OCI-M2 (cell line): ENCODE measurements at regions not wholly inside any gene's neighbourhood (a gene's known extent, or its start where the extent isn't known, plus 50 kb on each side); places are given as distances from the start of the nearest gene placed in this dataset.
"Not testable (repeated sequence)": the region's sequence is repeated elsewhere in the genome, so short reads cannot be mapped to it uniquely, and the experiment has no call there.

ENCODE experiments used
- DNase-seq: peaks from one replicate; lab custom pipeline; 2025; ENCODE audit not compliant: unreplicated experiment; lab: John Stamatoyannopoulos, UW

DNA sequence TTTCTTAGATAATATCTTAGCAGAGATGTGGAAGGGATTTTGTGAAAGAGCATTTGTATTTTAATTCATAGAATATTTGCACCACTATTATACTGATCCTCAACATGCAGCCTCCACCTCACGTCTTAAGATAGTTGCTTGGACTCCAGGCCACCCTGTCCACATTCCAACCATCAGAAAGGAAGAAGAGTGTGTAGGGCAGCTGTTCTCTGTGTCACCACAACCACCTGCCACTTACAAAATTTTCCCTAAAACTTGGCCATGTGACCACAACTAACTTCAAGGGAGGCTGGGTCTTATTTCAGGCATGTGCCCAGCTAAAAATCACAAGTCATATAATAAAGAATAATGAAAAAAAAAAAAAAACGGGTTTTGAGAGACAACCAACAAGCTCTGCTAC lies 528.1 kb downstream of the RAB28 start:
- DNase-seq = no peak

DNA sequence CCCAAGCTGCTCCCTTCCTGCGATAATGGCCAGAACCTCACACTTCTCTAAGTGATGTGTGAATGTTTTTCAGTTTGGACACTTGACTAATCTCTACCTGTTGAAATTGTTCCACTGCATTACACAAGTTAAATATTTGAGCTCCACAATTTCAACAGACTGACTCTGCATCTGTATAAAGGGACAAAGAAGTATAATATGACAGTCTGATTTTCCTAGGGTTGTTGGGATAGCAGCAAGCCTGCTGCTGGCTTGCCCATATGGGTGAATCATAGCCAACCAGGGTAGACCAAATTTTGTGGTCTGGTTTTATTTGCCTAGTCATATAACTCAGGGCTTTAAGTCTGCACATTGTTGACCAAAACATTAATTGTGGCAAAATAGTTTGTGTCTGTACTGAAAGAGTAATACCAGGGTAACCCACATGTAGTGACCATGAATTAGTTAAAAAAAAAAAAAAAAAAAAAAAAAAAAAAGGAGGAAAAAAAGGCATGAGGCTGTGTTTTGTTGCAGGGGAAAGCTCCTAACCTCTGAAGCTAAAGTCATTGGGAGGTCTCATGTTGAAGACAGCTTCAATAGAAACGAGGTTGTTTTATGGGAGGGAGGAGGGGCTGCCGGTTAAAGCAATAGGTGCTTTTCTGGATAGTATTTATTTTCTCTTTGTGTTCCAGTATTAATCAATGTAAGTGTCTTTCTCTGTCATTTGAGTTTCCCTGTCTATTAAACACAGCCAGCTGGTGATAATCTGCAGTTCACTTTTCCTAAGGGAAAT lies 534.2 kb downstream of the RAB28 start:
- no peak for DNase-seq

DNA sequence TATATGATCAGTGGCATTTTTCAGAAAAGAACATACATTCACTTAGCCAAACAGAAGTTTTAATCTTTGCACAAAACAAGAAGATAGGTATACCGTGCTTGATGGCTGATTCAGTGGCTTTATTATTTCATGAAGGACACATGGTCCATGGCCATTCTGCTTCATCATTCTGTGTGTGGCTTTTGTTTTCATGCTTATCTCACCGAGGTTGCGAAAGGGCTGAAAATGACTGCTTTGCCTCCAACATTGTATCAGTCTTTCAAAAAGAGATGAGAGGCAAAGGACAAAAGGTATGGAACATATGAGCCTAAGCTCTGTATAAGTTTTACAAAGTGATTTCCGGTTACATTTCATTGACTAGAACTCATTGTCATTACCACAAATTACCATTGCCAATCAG lies 541.1 kb downstream of the RAB28 start:
- no peak for DNase-seq

DNA sequence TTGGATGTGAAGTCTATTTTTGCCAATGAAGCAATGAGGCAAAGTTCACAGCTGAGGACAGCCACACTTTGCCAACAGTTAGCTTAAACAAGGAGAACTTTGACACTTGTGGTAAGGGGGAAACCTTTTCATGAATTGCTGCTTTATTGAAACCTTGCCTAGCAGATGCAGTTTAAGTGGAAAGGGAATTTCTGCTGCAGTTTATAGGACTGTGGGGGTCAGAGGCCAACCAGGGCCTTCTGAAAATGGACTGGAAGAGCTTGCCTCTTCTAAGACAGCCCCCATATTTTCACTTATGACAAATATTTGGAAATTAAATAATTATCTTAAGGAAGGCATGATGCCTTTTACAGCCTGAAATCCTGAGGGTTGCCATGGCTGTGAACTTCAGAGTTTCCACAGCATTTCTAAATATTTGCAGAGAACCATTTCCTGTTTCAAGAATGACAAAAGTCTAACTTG lies 550.3 kb downstream of the RAB28 start:
- no peak for DNase-seq

DNA sequence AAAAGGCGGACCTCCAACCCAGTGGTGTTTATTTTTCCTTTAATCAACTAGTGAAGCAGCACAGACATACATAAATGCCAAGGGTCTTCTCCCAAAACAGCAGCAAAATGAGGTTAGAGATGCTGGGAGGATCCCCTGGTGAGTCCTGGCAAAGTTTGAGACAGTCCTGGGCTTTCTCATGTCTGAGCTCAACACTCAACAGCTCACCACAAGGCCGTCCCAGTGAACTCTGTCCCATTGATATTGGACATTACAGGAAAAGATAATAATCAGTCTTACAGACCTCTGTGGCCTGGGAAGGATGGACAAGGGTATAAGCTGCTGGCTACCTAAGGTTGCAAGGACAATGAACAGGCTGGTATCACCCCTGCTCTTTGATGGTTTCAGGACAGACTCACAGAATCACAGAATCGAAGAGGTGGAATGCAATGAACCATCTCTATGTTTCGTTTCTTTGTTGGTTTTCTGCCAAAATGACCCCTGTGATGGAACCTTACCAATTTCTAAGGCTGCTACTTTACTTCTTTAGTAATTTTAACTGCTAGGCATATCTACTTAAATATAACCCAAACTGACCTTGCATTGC lies 551.8 kb downstream of the RAB28 start:
- no peak for DNase-seq

DNA sequence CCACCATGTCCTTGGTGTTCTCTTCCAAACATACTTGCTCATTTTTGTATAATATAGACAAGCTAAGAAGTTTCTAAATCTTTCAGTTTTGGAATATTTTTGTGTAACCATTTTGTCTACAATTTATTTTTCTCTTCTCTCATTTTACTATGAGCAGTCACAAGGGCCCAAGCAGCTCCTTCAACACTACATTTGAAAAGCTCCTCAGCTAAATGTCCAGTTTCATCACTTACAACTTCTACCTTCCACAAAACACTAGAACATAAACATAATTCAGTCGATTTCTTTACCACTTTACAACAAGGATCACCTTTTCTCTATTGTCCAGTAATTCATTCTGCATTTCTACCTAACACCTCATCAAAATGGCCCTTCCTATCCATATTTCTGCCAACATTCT lies 554.4 kb downstream of the RAB28 start:
- DNase-seq = no peak

DNA sequence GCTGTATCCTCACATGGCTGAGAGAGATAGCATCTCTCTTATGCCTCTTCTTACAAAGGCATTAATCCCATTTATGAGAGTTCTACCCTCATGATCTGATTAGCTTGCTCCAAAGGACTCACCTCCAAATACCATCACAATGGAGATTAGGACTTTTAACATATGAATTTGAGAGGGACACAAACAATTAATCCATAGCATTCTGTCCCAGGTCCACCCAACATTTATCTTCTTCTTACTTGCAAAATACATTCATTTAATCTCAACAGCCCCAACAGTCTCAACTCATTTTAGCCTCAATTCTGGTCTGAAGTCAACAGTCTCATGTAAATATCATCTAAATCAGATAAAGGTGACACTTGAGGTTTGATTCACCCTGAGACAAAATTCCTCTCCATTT lies 555.4 kb downstream of the RAB28 start:
- DNase-seq = no peak

DNA sequence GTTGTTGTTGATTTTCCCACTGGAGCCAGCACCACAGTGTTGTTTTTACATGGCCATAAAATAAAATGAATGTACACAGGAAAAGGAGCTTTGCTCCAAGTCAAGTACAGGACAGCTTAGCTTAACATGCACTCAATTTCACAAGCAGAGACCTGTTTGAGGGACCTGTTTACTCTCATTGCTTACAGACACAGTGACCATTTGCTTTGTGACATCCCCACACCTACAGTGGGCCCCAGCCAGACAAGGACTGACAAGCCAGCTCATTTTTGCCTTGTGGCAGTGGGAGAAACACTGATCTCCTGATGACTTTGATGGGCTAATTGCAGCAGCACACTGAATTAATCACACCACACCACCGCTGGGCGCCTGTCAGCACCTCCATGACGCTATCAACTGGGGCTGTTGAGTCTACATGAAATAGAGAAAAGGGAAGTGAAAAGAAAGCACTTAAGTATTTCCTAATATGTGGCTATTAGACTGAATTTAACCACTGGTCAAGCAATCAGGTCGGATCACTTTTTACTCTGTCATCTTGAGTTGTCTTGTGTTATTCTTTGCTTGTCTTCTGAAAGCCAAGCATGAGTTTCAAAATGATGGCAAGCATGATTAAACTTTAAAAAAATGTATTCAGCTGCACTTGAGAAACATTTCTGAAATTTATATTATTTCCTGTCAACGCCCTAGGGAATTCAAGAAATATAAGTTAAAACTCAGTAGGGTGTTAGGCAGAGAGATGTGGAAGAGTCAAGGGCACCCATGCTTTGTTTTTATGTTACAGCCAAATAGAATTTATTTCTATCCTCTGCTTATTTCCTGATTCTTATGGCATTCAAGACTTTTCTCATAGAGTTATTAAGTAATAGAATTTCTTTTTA lies 557.7 kb downstream of the RAB28 start:
- no peak for DNase-seq

DNA sequence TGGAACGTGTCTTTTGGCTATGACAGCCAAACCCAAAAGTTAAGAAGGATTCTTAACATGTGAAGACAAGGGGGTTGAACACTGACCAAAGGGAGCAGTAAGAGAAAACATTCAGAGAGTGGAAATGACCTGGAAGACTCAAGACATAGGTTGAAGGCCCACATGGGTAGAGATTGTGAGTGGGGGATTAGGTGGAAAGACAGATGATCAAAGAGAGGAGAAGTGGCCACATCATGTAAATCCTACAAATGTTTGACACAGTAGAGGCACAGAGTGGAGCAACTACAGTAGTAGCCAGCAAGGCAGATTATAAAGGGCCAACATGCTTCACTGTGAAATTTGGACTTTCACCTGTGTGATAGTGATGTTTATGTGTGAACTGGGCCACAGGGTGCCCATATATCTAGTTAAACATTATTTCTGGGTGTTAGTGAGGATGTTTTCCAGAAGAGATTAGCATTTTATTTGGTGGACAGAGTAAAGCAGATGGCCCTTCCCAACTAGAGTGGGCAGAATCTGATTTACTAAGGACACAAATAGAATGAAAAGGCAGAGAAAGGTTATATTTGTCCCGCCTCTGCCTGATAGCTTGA lies 559.3 kb downstream of the RAB28 start:
- no peak for DNase-seq

DNA sequence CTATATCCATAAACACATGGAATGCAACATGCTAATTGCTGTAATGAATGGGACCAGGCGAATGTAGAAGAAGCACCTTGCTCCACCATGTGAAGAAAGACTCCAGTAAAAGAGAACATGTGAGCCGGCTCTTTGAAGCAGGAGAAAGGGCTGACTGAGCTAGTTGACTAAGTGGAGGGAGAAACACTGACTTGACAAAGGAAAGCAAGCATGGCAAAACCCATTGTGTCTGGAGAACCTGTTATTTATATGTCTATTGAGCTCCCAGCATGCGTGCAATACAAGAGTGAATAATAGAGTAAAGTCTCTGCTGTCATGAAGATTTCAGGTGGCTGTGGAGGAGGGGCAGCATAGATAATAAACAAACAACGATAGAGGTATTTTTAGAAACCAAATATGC lies 559.9 kb downstream of the RAB28 start:
- no peak for DNase-seq

DNA sequence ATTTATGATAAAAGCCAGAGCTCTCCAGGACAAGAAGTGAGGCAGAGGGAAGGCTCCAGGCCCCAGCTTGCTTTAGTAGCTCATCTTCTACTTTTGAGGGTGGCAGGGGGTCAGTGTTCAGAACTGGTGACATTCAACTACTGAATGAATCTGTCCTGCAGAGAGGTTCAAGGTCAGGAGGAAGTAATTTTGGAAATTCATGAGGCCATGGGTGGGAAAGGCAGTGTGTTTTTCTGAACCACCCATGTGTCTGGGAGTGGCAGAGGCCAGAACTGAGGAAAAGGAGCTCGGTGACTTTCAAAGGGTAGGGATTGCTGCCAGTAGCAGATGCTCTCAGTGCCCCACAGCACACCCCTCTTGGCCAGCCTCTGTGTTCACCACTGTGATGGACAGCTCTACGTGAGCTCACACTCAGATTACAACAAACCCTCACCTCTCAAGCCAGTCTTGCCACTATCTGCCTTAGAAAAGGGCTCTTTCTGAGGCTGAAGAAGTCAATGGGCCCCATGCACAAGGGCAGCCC lies 571.2 kb downstream of the RAB28 start:
- no peak for DNase-seq

DNA sequence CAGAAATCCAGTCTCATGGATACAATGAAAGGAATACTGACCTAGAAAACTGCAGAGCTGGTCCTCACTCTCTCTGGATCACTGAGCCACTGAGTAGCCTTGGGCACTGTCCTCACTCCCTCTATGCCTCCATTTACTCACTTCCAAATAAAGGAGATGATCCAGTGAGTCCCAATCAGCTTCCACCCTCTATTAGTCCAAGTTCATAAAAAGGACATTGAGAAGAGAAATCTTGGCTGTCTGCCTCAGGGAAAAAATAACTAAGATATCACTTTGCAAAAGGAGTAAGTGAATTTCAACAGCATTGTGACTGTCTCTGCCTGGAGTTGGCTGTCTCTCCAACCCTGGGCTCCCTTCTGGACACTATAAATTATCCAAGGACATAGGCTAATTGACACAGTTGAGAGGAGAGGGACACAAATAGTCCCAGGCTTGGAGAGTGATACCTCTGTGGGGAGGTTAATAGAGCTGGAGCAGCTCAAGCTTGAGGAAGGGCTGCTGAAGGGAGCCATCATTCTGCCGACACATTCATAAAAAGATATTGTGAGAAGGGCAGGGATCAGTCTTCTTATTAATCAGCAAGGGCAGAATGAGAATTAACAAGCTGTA lies 572.3 kb downstream of the RAB28 start:
- no peak for DNase-seq

DNA sequence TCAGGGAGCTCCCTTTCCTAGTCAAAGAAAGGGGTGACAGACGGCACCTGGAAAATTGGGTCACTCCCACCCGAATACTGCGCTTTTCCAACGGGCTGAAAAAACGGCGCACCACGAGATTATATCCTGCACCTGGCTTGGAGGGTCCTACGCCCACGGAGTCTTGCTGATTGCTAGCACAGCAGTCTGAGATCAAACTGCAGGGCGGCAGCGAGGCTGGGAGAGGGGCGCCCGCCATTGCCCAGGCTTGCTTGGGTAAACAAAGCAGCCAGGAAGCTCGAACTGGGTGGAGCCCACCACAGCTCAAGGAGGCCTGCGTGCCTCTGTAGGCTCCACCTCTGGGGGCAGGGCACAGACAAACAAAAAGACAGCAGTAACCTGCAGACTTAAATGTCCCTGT lies 580.5 kb downstream of the RAB28 start:
- DNase-seq = not testable (repeated sequence)

DNA sequence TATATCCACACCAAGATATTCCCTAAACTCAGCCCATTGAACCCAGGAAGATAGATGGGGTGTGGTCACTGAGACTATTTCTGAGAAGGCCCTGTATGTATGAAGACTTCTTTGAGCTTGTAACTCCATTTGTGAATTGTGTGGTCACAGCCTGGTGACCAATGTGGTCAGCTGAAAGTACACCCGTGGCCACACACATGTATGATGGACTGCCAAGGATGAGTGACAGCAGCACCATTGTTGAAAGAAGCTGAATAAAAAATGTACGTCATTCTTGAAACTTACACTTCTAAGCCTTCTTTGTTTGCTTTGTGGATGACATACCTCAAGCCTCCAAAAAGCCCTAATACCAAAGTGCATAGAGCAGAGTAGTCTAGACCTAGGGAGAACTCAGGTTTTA lies 581.4 kb downstream of the RAB28 start:
- DNase-seq = no peak

DNA sequence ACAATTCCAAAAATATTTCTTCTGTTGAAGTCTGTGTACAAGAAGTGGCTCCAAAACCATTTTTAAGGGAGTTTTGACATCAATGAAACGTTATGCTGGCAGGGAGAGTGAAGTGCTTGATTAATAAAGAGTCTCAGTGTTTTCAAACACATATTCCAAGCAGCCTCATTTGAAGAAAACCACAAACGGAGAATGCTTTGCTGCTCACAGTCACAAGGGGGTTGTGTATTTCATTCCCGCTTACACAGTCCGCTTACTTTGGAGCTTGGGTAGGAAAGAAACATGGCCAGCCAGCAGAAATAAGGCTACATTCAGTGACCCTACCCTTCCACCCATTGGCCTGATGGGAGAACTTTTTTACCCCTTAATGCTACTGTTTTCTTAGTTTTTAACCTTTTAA lies 586.2 kb downstream of the RAB28 start:
- no peak for DNase-seq

DNA sequence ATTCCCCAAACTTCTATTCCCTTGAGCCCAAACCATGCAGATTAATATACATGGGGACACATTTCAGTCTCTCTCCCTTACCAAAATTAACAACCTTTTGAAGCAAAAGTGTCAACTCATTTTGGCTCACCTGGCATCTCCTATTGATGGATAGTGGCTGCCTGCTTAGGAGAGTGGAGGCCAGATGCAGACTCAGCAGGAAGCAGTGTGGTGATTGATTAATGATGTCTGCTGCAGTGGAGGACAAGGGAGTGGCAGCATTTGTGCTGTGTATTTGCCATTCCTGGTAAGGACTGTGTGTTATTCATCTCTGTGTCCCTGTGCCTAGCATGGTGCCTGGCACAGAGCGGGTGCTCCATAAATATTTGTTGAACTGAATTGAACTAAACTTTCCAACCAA lies 590.1 kb downstream of the RAB28 start:
- no peak for DNase-seq

DNA sequence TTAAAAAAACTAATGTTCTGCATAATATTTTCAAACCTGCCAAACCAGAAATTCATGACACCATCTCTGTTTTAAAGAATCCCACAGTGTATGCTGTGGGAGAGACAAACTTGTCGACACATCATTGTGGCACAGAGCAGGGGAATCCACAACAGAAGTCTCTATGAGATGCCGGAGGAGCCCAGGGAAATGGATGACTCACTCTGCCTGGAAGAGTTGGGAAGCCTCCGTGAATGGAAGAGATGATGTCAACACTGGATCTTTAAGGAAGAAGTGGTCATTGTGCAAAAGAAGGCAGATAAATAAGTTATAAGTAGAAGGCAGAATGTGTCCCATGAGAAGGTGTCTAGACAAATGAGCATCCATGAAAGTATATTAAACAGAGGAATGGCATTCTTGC lies 595.1 kb downstream of the RAB28 start:
- no peak for DNase-seq

DNA sequence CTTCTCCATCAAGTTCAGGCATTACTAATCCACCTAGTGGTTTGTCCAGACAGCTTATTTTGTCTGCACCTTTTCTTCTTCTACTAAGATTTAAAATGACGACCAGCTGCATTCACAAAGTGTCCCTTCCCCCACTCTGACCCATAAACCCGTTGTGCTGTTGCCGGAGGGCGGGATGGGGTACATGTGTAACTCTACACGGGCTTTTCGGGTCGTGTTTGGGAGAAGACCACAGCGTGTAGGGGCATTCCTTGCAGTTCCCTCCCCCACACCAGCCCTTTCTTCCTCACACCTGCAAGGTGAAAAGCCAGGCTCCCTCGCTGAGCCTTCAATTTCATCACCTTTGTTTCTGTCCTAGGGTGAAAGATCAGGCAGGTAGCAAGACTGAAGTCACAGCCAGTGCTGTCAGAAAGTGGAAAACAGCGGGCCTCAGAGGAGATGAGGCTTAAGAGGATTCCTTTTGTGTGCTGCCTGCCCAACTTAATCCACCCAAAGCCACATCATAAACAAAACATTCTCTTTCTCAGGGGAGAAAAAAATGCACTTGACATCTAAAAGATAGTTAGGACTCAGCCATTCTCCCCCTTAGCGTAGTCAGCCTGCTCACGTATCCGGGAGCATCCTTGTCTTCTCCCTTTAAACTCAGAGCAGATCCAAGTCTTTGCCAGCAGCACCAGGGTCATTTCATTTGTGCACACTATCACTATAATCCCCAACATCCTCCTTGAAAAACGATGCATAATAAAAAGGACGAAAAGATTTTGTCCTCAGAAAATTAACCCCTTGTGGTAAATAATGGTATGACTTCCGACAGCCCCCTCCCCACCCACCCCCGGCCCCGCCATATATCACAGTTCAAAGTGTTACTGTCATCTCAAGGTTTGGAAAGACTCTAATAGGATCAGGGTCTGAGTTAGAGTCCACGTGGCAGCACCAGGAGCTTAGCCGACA lies 599.0 kb downstream of the RAB28 start:
- DNase-seq = no peak

DNA sequence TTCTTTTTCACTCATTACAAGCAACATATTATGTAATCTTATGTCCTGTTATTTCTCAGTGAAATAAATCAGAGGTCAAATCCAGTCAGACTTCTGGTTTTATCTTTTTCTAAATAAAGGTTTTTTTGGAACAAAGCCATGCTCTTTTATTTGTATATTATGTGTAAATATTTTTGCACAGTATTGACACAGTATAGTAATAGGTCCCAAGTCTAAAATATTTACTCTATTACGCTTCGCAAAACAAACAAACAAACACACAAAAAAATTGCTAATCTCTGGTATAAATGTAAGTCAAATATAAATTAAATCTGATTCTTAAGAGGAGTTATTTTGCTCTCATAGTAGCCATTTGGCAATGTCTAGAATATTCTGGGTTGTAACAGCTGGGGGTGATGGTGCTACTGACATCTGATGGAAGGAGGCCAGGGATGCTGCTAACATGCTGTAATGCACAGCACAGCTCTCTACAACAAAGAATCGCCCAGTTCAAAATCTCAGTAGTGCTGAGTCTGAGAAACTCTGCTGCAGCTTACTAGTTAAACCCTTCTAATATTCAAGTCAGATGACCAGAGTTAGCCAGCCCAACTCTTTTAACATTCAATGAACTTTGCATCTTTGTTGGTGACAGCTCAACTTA lies 602.1 kb downstream of the RAB28 start:
- DNase-seq = no peak
